Pancreas (tissue), 10 donors: ENCODE measurements at regions not wholly inside any gene's neighbourhood (a gene's known extent, or its start where the extent isn't known, plus 50 kb on each side); places are given as distances from the start of the nearest gene placed in this dataset.

Experiments used
- ATAC-seq, 4 donors: fragments of 200-7000 bp; cut with Tn5 transposase; one replicate each; pipeline versions ENCODE4 v1.8.0 to v1.9.1; 2020; ENCODE audit warnings: mild to moderate bottlenecking in 4 of 4, moderate library complexity in 4 of 4
- DNase-seq, 6 donors: peaks; one replicate each; pipeline ENCODE4 v3.0.0-alpha.2; 2020
- FAIRE-seq: peaks from 2 replicates; lab custom pipeline; 2012; peaks lifted over from hg19 to GRCh38; lab: Jason Lieb, UNC
- H3K27ac ChIP-seq, 4 donors: fragments of 200-600 bp; sonication (generic); 1 replicate in 3 of 4; 2 replicates in 1 of 4; pipeline versions ENCODE4 v1.5.0 to v1.8.0; 2020
- H3K27me3 ChIP-seq, 4 donors: fragments of 200-600 bp; one replicate each; pipeline ENCODE4 v1.8.0; 2021
- H3K36me3 ChIP-seq, 3 donors: fragments of 200-600 bp; sonication (generic) in 1 of 3; one replicate each; pipeline versions ENCODE4 v1.5.0 to v1.8.0; 2020 to 2021
- H3K4me1 ChIP-seq, 3 donors: fragments of 200-600 bp; one replicate each; pipeline ENCODE4 v1.8.0; 2021
- H3K4me3 ChIP-seq, 4 donors: fragments of 200-600 bp; sonication (generic) in 2 of 4; one replicate each; pipeline versions ENCODE4 v1.5.0 to v1.8.0; 2020 to 2021
- H3K9me3 ChIP-seq, 4 donors: fragments of 200-600 bp; one replicate each; pipeline ENCODE4 v1.8.0; 2021
- CTCF ChIP-seq, 4 donors: fragments of 200-600 bp; sonication (generic) in 3 of 4; IDR thresholded peaks; one replicate each; pipeline versions ENCODE4 v1.5.0 to v1.8.0; 2021; ENCODE audit warnings: antibody characterized with exemption in 4 of 4
- WGBS, 2 donors: extraction: QIAGEN DNeasy Blood & Tissue Kit; methylation state at CpG; one replicate each; pipeline ENCODE4 v1.1.7; 2013; 5-methylcytosine and 5-hydroxymethylcytosine counted together
- intact Hi-C, 3 donors: fragments of 100-400 bp; cut with DNase I; formaldehyde crosslinking; loops; one replicate each; pipeline versions ENCODE4 v1.11.1 to v1.14.2; 2022
- donor health status: healthy with polysubstance abuse.
- donor health status: DM: no; HTN: no; CAD: no; lungs with moderate emphysema.
- donor health status: DM: no; HTN: no; CAD: no.
- donor health status: control.
- donor health status: control.
- donor health status: Bipolar disorder and iron deficiency.
- donor health status: DM: yes; HTN: yes; CAD: no.
- donor health status: DM: no; HTN: no; CAD: no.
- donor health status: DM: no; HTN: no; CAD: no.
- donor health status: DM: yes; HTN: yes; CAD: no.

DNA sequence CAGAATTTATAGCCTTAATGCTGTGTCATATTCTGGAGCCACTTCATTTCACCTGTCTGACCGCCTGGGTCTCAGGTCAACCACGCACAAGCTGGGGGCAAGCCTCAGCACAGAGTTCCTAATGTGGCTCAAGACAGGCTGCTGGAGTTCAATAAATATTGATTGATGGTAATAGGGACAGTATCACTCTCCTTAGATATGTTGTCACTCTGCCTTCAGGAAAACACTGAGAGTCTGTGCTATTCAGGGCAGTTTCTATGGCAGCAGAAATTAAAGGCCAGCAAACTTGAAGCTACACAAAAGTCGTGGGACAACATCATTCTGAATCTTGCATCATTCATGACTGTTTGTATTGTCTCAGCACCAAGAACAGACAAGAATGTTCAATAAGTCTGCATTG is 696.1 kb downstream of the METTL4 start:
- TF ChIP-seq CTCF (IDR thresholded peaks at IDR 0.05): no peak

GRCh38 chr18:1884623-1885022 is 686.7 kb downstream of the METTL4 start:
- H3K4me3 ChIP-seq: no peak overlapping the region
- FAIRE-seq (no peak), ATAC-seq (no peak), DNase-seq (no peak)
- no peak overlapping the region for H3K27ac ChIP-seq
- intact Hi-C loops: no loop called here
- TF ChIP-seq CTCF (IDR thresholded peaks at IDR 0.05): no peak
- H3K4me1 ChIP-seq: no peaks in the 10 kb centered on the region
- H3K27me3 ChIP-seq: no peaks in the 10 kb centered on the region
- no peaks in the 10 kb centered on the region for H3K36me3 ChIP-seq
- WGBS, 2 donors: 69 to 82% methylated on average over 4 of the region's 4 CpGs
- no peaks in the 10 kb centered on the region for H3K9me3 ChIP-seq

More for the DNA sequence above, 696.1 kb downstream of the METTL4 start:
- no peaks in the 10 kb centered on the region for H3K4me1 ChIP-seq
- DNase-seq (no peak), FAIRE-seq (no peak), ATAC-seq (no peak)
- no peaks in the 10 kb centered on the region for H3K9me3 ChIP-seq
- H3K4me3 ChIP-seq: no peak overlapping the region
- no peaks in the 10 kb centered on the region for H3K36me3 ChIP-seq
- no peaks in the 10 kb centered on the region for H3K27me3 ChIP-seq
- WGBS, 2 donors: 25 to 28% methylated on average over 3 of the region's 3 CpGs
- H3K27ac ChIP-seq: no peak overlapping the region
- intact Hi-C loops: no loop called here

DNA sequence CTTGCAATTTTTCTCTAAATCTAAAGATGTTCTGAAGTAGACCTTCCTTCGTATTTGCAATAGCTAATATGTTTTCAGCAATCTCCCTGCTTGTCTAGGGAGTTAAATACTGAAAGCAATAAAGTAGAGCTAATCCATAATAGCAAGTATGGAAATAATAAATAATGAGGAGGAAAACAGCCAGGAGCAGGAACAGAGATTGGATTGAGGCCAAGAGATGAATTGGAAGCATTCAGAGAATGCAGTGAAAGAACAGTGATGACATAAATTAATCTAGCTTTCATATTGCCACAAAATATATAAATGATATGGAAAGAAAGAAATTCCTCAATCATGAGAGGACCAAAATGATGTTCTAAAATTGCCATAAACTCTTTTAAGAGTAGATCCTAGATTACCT is 679.7 kb downstream of the METTL4 start:
- intact Hi-C loops: no loop called here
- Histone ChIP-seq H3K4me1 (no peaks in the 10 kb centered on the region), H3K4me3 (no peak overlapping the region), H3K27ac (no peak overlapping the region), H3K36me3 (no peaks in the 10 kb centered on the region), H3K9me3 (no peaks in the 10 kb centered on the region), H3K27me3 (no peaks in the 10 kb centered on the region)
- DNase-seq: no peak
- FAIRE-seq: no peak
- ATAC-seq: no peak
- 27 to 44% methylated on average over 1 of the region's 1 CpG for WGBS, 2 donors
- no peak for TF ChIP-seq CTCF (IDR thresholded peaks at IDR 0.05)

DNA sequence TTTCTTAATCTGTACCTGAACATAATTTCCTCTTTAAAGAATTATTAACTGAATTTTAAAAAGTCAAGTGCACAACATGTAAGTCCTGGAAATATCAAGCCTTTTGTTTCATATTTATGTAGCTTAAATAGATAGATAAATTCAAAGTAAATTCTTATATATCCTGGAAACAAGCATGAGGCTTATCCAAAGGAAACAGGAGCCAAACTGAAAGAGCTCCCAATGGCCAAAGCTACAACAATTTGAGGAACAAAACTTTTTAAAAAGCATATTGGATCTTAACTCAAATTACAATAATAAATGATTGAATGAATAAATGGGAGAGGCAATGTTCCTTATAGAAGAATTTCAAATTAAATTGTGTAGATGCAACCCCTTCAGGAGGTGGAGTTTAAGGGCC is 679.1 kb downstream of the METTL4 start:
- Histone ChIP-seq H3K9me3 (no peaks in the 10 kb centered on the region), H3K27ac (no peak overlapping the region), H3K27me3 (no peaks in the 10 kb centered on the region), H3K36me3 (no peaks in the 10 kb centered on the region), H3K4me1 (no peaks in the 10 kb centered on the region), H3K4me3 (no peak overlapping the region)
- intact Hi-C loops: no loop called here
- FAIRE-seq: no peak
- TF ChIP-seq CTCF (IDR thresholded peaks at IDR 0.05): no peak
- DNase-seq: no peak
- ATAC-seq: no peak

GRCh38 chr18:1895456-1896185 is 675.7 kb downstream of the METTL4 start:
- DNase-seq (no peak), ATAC-seq (no peak), FAIRE-seq (no peak)
- H3K36me3 ChIP-seq: no peaks in the 10 kb centered on the region
- TF ChIP-seq CTCF (IDR thresholded peaks at IDR 0.05): no peak
- 54 to 64% methylated on average over 4 of the region's 4 CpGs for WGBS, 2 donors
- no peak overlapping the region for H3K27ac ChIP-seq
- intact Hi-C loops: no loop called here
- no peaks in the 10 kb centered on the region for H3K27me3 ChIP-seq
- no peak overlapping the region for H3K4me3 ChIP-seq
- H3K4me1 ChIP-seq: no peaks in the 10 kb centered on the region
- H3K9me3 ChIP-seq: no peaks in the 10 kb centered on the region
